GM18507 (cell line): ENCODE measurements at regions not wholly inside any gene's neighbourhood (a gene's known extent, or its start where the extent isn't known, plus 50 kb on each side); places are given as distances from the start of the nearest gene placed in this dataset.

Experiments used
- DNase-seq: peaks from one replicate; pipeline ENCODE4 v3.0.0; 2011; ENCODE audit warnings: low read depth; ENCODE audit not compliant: insufficient read length; ENCODE audit errors: extremely low spot score
- FAIRE-seq: peaks from 2 replicates; lab custom pipeline; 2011; peaks lifted over from hg19 to GRCh38; lab: Jason Lieb, UNC

DNA sequence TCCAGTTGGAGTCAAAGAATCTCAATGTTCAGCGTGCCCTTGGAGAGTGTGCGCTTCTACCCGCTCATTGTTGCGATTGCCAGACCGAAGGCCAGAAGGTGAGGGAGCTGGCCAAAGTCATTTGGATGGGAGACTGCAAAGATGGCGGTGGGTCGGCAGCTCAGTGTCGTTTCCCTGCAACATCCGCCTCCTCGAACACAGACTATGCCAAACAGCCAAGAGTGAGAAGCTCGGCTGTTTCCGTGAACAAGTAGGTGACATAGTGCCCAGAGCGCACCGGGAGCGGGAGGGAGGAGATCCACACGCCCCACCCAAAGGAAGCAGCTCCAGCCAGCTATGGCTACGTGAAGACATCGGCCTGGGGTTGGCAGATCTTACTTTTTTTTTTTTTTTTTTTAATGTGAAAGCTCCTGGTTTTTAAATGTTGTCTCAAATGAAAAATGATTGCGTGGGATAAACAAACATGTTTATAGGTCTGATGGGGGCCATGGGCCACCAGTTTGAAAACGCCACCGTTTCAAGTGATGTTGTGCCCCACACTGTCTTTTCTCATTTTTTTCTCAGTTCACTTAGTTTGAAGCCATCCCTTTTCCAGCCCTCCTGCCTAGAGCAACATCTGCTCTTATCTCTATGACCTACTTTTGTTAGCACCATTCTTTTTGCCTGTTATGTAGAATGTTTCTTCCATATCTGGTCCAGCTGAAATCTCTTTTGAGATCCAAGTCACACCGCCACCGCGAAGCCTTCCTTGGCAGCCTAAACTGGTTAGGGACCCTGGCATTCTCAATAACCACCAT lies 682.4 kb downstream of the RNF144A start:
- FAIRE-seq = no peak
- DNase-seq = no peak

DNA sequence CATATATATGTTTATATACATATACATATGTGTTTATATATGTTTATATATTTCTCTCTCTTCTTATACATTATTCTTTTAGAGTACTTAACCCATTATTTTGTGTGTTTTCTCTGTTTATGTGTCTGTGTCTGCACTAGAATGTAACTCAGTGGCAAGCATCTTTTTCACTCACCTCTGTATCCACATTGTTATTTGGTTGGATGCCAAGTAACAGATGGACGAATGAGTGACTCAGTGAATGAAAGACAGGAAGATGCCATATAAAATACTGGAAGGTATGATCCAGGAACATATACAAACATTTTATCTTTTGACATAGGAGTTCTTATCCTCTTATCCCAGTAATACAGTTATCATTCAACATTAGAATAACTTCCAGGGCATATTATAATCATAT lies 684.8 kb downstream of the RNF144A start:
- FAIRE-seq (no peak), DNase-seq (no peak)

DNA sequence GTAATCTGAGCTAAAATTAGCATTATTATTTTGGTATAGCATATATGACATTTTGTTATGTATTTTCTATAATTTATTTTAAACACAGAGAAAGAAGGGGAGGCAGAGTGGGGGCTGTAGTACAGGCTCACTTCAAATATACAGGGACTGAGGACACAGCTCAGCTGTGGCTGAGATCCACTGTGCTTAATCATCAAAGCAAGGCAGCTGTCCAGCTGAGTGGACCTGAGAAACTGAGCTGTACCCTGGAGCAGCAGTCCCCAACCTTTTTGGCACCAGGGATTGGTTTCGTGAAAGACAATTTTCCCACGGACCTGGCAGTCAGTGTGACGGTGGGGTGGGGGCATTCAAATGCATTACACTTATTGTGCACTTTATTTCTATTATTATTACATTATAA lies 687.2 kb downstream of the RNF144A start:
- no peak for DNase-seq
- no peak for FAIRE-seq

DNA sequence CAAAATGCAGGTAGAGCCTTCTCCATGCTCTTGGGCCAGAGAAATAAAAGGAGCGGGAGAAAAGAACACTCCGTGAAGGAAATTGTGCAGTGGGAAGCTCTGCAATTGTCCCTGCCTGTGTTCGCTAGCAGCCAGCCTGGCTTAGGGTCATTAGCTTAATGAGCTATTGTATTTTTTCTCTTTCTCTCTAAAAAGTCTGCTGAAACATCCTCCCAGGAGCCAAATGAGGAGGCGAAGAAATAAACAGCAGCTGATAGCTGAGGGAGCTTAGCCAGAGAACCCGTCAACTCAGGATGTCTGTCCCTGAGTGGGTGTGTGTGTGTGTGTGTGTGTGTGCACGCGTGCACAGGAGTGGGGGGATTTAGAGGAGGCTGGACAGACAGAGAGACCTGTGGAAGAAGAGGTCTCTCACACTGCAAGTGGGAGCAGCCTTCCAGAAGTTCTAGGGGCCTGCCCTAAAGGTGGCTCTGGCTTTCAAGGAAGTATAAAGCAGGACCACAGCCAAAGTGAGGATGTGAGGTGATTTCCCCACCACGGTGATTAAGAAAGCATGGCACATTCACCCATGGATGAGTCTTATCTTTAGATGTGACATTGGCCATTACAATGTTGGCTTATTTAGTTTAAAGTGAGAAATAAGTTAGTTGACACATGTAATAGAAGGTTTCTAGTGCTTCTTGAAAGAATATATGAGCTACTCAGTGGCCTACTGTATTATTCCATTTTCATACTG lies 690.4 kb downstream of the RNF144A start:
- DNase-seq (no peak), FAIRE-seq (no peak)

DNA sequence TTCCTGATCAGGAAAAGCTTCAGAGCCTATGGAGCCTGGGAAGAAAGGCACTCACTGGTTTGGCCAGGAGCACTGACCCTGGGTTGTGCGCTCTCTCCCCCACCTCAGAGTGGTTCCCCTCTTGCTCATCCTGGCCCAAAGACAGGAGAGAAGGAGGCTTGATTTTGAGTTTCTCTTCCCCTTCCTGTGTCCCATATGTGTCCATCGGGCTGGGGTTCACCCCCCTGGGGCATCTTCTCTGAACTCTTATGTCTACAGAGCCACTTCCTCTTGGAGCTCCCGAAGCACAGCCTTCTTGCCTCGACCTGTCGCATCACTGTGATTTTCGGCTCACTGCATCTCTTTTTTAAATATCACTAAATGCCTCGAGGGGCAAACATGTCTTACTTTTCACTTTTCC lies 692.3 kb downstream of the RNF144A start:
- no peak for FAIRE-seq
- DNase-seq = no peak

DNA sequence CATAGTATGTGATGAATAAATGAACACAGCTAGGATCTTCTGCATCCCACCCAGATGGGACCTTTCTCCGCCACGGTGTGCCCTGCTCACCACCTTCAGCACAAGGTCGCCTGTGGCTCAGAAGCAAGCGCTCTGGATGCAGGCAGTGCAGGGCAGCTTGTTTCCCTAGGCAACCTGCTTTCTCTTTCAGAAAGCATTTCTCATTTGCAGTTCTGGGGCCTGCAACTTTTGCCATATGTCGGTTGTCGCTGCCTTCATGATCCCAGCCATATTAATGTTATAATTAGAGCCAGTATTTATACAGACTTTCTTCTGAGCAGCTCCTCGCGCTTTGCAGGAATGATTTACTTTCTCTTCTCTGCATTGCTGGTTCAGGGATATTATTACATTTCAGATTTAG lies 692.8 kb downstream of the RNF144A start:
- FAIRE-seq (peak; percentile 73), DNase-seq (no peak)

DNA sequence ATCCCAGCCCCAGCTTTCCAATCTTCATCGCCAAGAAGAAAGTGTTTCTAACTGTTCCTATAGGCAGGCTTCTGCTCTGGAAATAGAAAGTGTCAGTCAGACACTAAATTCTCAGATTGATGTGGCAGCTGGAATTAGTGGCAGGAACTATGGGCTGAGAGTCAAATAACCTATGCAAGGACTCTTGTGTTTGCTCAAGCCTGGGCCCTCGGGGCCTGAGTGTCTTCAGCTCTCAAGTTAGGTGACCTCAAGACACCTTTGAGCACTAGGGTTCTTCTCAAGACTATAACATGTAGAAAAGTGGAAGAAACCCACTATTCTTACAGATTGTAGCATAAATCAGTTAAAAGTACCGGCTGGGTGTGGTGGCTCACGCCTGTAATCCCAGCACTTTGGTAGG lies 694.5 kb downstream of the RNF144A start:
- no peak for DNase-seq
- no peak for FAIRE-seq

DNA sequence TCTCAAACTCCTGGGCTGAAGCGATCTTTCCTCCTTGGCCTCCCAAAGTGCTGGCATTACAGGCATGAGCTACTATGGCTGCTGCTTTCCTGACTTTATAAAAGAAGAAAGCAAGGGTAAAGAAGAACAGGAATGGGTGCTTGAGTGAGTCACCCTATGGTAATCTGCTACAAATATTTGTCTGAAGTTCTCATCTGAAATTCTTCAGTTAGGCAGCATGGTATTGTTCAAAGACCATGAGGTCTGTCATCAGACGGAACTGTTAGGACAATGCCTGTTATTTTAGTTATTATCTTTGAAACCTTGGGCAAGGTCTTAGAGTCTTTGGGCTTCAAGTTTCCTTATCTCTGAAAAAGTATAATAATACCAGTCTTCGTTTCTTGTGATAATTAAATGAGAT lies 695.8 kb downstream of the RNF144A start:
- FAIRE-seq = no peak
- DNase-seq = no peak

DNA sequence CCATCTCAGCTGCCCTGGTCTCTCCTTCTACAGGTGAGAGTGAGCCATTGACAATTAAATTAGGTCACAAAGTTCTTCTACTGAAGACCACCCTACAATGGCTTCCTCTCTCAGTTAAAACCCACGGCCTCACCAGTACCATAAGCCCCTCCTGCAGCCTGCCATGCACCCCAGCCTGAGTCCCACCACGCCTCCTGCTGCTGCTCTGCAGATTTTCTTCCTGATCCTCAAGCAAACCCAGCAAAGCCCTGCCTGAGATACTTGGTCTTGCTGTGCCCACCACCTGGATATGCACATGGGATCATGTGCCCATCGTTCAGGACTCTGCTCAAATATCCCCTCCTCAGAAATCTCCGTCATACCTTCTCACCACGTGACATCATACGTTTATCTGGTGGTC lies 696.6 kb downstream of the RNF144A start:
- no peak for FAIRE-seq

DNA sequence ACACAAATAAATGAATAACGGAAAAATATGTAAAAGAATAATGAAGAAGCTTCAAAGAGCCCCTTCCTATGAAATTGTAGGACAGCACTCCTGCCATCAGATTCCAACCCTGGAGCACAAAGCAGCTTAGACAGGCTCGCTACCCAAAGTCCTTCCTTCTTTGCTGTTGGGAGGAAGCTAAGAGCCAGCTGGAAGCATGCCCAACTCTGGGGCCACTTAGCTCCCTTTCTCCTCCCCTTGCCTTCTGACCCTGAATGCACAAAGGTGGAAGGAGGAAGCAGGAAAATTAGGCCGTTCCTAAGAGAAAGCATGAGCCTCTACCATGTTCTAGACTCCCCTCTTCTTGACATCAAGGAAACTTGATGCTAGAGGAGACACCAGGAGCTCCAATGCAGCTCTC lies 700.8 kb downstream of the RNF144A start:
- DNase-seq (no peak), FAIRE-seq (no peak)

More for the DNA sequence above, 696.6 kb downstream of the RNF144A start:
- DNase-seq = no peak

DNA sequence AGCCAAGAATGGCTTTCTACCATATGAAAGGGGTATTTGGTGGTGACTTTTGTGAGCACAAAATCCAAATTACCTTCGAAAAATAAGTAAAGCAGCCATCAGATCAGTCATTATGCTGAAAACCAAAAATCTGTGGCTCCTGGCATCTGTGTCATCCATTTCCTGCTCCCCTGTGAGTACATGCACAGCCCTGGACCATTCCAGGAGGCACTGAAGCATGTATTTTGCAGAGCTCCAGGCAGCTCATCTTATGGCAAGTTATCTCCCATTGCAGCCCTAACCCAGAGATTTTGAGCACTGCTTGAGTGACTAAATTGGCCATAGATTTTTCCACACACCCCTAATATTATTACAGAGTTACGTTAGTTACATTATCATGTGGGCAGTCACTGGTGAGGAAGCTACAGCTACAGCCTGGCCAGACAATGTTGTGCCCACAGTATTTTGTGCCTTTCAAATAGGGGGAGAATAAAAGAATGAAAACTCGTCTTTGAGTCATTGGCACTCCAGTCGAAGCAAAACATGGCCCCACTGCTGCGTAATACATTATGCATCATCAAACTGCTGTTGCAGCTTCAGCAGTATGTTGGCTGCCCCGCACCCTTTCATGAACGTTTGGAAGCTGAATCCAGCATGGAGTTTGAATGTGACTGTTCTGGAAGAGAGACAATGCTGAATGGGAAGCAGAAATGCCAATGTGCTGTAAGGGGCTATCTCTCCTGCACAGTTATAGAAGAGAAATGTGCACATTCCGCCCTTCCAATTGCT lies 702.2 kb downstream of the RNF144A start:
- DNase-seq = no peak
- FAIRE-seq = no peak

DNA sequence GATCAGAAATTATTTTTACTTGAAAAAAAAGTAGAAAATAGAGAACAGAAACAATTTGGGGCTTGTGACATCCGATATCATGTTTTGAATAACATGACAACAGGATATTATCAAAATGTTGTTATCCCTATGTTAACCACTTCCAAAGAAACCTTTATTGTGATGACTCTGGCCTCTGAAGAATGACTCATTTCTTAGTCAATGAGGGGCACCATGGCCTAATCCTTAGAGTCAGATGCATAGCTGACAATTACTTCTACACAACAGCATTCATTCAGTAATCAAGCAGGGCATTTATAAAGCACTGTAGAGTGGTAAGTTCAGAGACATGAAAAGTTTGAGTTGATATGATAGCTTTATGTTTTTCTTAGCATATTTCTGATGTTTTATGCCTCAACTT lies 703.0 kb downstream of the RNF144A start:
- DNase-seq = no peak
- no peak for FAIRE-seq

DNA sequence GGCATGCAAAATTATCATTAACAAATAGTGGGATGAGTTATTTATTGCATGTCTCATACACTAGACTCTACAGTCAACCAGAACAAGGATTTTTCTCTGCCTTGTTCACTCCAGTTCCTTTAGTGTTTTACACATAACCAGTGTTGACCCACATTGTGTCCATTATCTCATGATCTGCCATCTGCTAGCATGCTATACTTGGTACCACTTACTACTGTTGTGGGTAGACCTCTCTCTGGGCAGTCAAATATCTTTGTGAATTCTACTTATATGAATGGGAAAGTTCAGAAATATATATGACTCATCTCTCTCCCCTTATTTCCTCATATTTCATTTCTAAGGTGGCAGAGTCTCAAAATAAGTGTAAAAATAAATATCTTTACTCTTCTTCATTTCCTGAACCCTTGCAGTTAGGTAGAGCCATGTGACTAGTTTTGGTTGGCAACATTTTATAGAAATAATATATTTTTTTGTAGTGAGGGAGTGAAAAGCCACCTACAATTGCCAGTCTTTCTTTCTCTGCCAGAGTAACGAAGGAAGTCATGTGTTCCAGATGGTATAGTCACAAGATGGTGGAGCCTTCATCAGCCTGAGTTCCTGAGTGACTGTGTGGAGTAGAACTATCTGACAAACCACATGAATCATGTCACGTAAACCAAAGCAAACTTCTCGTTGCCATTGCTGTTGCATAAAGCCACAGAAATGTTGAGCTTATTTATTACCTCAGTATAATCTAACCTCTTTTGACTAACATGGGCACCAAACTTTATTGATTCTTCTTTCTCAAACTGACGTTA lies 704.0 kb downstream of the RNF144A start:
- DNase-seq = no peak
- no peak for FAIRE-seq

DNA sequence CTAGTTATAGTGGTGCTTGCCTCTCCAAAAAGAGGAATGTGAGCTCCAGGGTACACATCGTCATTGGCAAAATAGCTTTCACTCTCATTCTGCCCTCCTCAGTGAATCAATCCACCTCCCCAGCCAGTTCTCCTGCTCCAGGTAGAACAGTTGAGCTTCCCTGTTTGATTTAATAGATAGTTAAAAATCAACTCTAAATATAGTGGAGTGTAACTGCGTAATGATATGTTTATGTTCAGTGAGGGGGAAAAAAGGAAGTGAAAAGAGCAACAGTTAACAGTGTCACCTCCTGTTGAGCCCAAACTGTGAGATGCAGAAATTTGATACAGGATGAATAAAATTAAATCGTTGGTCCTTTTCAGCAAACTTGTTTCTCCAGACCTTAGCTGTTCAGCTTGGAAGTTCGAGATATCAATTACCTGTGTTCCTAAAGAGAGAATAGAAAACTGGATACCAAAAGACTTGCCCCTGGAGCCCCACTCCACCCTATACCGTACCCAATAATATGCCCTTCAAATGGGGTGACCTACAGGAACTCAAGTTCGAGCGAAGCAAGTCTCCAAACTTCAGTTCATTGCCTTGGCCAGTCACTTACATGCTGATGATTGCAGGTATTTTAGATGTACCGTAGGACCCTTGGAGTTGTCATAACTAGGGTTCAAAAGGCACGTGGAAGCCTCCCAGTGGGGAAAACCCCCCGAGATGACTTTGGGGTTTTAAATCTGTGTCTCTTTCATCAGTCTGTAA lies 708.4 kb downstream of the RNF144A start:
- DNase-seq (no peak), FAIRE-seq (peak; percentile 74)

DNA sequence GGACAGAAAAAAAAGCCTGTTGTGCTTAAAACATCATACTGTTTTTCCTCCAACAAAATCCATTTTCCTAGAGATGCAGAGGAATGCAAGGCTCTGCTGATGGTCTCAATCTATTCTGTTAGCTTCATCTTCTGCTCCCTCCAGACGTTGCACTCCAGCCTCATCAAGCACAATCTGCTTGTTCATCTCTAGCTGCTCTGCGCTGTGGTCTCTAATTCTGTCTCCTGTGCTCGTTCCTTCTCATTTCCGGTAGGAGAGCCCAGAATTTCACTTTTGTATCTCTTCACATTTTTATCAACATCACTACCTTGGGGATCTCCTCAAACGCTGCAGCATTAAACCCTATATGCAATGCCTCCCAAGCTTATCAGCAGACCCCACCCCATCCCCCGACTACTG lies 708.9 kb downstream of the RNF144A start:
- DNase-seq (no peak), FAIRE-seq (no peak)

DNA sequence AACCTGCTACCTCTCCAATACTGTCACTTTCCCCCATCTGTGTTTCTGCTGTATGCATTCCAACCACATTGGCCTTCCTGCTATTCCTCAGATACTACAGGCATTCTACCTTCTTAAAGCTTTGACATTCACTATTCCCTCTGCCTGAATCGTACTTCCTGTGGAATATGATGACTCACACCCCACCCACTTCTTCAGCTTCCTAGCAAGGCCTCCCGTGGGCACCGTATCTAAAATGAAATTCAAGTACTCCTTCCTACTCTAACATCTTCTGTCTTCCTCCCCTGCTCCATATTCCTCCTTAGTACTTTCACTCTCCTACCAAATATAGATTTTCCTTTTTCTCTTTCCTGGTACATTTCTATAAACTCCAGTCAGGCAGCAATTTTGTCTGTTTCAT lies 710.4 kb downstream of the RNF144A start:
- DNase-seq = no peak
- FAIRE-seq = no peak

DNA sequence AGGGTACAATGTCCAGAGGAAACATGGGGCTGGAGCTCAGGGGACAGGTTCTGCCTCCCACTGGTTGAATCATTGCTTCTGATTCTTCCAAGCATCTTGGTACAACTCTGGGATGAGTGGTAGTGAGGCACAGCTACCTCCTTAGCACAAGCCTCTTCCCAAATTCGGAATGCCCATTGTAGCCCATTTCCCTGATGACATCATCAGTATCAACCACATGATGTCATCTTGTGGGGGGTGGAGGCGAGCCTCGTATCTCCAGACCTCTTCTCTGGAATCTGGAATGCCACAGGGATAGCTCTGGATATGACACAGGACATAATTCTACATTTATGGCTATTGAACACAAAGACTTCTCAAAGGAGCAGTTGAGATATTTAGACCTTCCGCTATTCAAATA lies 715.2 kb downstream of the RNF144A start:
- no peak for FAIRE-seq

DNA sequence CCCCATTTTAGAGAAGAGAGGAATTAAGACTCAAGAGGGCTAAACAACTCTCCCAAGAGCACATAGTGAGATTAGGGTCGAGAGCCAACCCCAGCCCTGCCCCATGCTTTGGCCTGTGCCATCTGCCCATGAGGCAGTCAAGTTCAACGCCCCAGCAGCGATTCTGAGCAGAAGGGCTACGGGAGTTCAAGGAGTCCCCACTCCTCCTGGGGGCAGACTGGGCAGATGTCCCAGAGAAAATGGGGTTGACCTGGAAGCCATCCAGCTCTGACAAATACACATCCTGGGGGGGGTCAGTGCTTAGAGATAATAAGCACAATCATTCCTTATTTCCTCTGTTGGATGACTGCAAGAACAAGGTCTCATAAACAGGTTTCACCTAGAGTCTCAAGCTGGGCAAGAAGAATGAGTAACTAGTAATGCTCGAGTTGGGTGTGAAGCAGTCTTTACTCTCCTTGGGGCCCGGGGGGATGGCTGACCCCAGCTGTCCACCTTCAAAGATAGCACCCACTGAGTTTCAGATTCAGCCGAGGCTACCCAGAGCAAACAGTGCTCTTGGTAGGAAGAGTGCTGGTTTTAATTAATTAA lies 716.4 kb downstream of the RNF144A start:
- FAIRE-seq = no peak

More for the DNA sequence above, 715.2 kb downstream of the RNF144A start:
- DNase-seq = no peak

DNA sequence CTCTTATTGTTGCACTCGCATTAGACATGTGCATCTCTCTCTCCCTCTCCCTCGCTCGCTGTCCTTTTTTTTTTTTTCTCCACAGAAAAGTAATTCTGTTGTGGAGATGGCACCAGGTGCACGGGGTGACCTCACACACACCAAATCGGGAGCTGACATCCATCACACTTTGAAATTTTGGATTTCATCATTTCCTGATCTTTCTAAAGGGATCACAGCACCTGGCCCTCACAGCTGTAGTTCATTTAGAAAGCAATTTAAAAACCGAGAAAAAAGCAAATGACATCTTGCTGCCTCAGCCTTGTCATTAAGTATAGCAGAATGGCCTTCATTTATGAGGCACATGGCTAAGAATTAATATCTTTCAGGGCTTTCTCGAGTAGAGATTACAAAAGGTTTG lies 717.2 kb downstream of the RNF144A start:
- FAIRE-seq (no peak), DNase-seq (no peak)

More for the DNA sequence above, 716.4 kb downstream of the RNF144A start:
- DNase-seq = no peak
